ENCODE measurements at regions not wholly inside any gene's neighbourhood (a gene's known extent, or its start where the extent isn't known, plus 50 kb on each side); places are given as distances from the start of the nearest gene placed in this dataset.

DNA sequence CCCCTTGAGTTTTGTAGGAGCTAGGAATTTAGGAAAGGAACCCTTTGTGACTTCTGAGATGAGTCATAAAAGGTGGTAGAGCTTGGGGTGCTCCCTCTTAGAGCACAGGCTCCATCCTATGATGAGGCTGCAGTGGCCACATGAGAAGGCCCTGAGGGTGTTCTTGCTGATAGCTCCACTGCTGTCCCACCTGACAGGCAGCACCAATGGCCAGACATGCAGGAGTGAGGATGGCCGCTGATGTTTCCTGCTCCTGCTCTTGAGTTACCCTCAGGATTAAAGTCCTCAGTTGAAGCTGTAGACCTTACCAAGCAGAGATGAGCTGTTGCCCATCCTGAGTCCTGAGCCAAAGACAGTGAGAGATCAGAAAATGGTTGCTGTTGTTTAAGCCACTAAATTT is 512.1 kb downstream of the CDH26 start:
- H3K9me3 Mint-ChIP-seq, result no peaks in the 10 kb centered on the region
- H3K27me3 Mint-ChIP-seq, result peaks cover 13% of the 10 kb centered on the region
- ATAC-seq (ENCODE audit: poor library complexity), result no peak
- Histone ChIP-seq H3K36me3 (ENCODE audit: insufficient read depth, low read length) (no peaks in the 10 kb centered on the region), H3K27me3 (ENCODE audit: control insufficient read depth in 1 of 2, insufficient read depth in 2 of 2, low read length in 2 of 2) (peaks cover 0 to 5% of the 10 kb centered on the region in 2 experiments), H3K27ac (ENCODE audit: low read depth in 1 of 2, low read length in 2 of 2) (no peak overlapping the region), H3K4me3 (ENCODE audit: low read length) (no peak overlapping the region), H3K9me3 (ENCODE audit: control insufficient read depth in 1 of 2, insufficient read depth in 1 of 2, low read length in 2 of 2) (no peaks in the 10 kb centered on the region), H3K4me1 (ENCODE audit: insufficient read depth, low read length) (no peaks in the 10 kb centered on the region)
- CTCF ChIA-PET, result no interaction called here
- H3K27ac Mint-ChIP-seq, result no peak overlapping the region
- TF ChIP-seq, protein P1, sequence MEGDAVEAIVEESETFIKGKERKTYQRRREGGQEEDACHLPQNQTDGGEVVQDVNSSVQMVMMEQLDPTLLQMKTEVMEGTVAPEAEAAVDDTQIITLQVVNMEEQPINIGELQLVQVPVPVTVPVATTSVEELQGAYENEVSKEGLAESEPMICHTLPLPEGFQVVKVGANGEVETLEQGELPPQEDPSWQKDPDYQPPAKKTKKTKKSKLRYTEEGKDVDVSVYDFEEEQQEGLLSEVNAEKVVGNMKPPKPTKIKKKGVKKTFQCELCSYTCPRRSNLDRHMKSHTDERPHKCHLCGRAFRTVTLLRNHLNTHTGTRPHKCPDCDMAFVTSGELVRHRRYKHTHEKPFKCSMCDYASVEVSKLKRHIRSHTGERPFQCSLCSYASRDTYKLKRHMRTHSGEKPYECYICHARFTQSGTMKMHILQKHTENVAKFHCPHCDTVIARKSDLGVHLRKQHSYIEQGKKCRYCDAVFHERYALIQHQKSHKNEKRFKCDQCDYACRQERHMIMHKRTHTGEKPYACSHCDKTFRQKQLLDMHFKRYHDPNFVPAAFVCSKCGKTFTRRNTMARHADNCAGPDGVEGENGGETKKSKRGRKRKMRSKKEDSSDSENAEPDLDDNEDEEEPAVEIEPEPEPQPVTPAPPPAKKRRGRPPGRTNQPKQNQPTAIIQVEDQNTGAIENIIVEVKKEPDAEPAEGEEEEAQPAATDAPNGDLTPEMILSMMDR (IDR thresholded peaks at IDR 0.05), result no peak
- no peak overlapping the region for H3K4me3 Mint-ChIP-seq
- POLR2A ChIA-PET, result no interaction called here
- no peak for DNase-seq
- intact Hi-C loops (cut with DNase I, micrococcal nuclease), result no loop called here
- no peaks in the 10 kb centered on the region for H3K36me3 Mint-ChIP-seq (ENCODE audit: low read depth)
- no peaks in the 10 kb centered on the region for H3K4me1 Mint-ChIP-seq (ENCODE audit: low read depth)

DNA sequence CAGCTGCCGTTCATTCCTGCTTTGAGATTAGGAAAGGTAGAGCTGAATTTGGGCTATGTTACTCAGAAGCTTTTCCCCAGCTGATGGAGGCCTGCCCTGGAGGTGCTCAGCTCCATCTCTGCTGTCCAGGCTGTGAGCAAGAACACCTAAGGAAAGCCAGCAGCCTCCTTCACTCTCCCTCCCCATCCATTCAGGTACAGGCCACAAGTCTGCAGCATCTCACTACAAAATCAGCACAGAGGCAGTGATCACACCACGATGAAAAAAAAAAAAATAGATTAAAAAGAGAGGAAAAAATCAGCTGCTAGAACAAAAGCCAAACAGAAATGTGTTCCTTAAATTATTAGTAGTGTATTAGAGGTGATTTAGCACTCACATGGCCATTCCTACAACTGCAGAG is 515.0 kb downstream of the CDH26 start:
- ChIA-PET CTCF (no interaction called here), POLR2A (no interaction called here)
- no peaks in the 10 kb centered on the region for H3K36me3 ChIP-seq (ENCODE audit: insufficient read depth, low read length)
- ATAC-seq (ENCODE audit: poor library complexity), result no peak
- peaks cover 5 to 6% of the 10 kb centered on the region in 2 experiments for H3K27me3 ChIP-seq (ENCODE audit: control insufficient read depth in 1 of 2, insufficient read depth in 2 of 2, low read length in 2 of 2)
- no peaks in the 10 kb centered on the region for H3K4me1 ChIP-seq (ENCODE audit: insufficient read depth, low read length)
- no peak overlapping the region for H3K27ac ChIP-seq (ENCODE audit: low read depth in 1 of 2, low read length in 2 of 2)
- H3K27ac Mint-ChIP-seq, result no peak overlapping the region
- H3K4me1 Mint-ChIP-seq (ENCODE audit: low read depth), result no peaks in the 10 kb centered on the region
- intact Hi-C loops (cut with DNase I, micrococcal nuclease), result no loop called here
- DNase-seq, result no peak
- no peak overlapping the region for H3K4me3 Mint-ChIP-seq
- no peaks in the 10 kb centered on the region for H3K9me3 ChIP-seq (ENCODE audit: control insufficient read depth in 1 of 2, insufficient read depth in 1 of 2, low read length in 2 of 2)
- no peaks in the 10 kb centered on the region for H3K9me3 Mint-ChIP-seq
- TF ChIP-seq, protein P1 (IDR thresholded peaks at IDR 0.05), result no peak
- no peaks in the 10 kb centered on the region for H3K36me3 Mint-ChIP-seq (ENCODE audit: low read depth)
- H3K27me3 Mint-ChIP-seq, result peaks cover 15% of the 10 kb centered on the region
- no peak overlapping the region for H3K4me3 ChIP-seq (ENCODE audit: low read length)

GRCh38 chr20:60474385-60474910 is 516.2 kb downstream of the CDH26 start:
- intact Hi-C loops (cut with DNase I, micrococcal nuclease), result no loop called here
- H3K4me1 Mint-ChIP-seq (ENCODE audit: low read depth), result no peaks in the 10 kb centered on the region
- POLR2A ChIA-PET, result no interaction called here

More at GRCh38 chr20:60474385-60474910, 516.2 kb downstream of the CDH26 start:
- no peaks in the 10 kb centered on the region for H3K36me3 ChIP-seq (ENCODE audit: insufficient read depth, low read length)
- Mint-ChIP-seq H3K4me3 (no peak overlapping the region), H3K27me3 (peaks cover 15% of the 10 kb centered on the region), H3K36me3 (ENCODE audit: low read depth) (no peaks in the 10 kb centered on the region), H3K27ac (no peak overlapping the region), H3K9me3 (no peaks in the 10 kb centered on the region)
- DNase-seq (no peak), ATAC-seq (ENCODE audit: poor library complexity) (no peak)
- H3K27ac ChIP-seq (ENCODE audit: low read depth in 1 of 2, low read length in 2 of 2), result no peak overlapping the region
- TF ChIP-seq, protein P1 (IDR thresholded peaks at IDR 0.05), result no peak
- H3K4me1 ChIP-seq (ENCODE audit: insufficient read depth, low read length), result no peaks in the 10 kb centered on the region
- no peak overlapping the region for H3K4me3 ChIP-seq (ENCODE audit: low read length)
- peaks cover 5 to 6% of the 10 kb centered on the region in 2 experiments for H3K27me3 ChIP-seq (ENCODE audit: control insufficient read depth in 1 of 2, insufficient read depth in 2 of 2, low read length in 2 of 2)
- no peaks in the 10 kb centered on the region for H3K9me3 ChIP-seq (ENCODE audit: control insufficient read depth in 1 of 2, insufficient read depth in 1 of 2, low read length in 2 of 2)
- CTCF ChIA-PET, result no interaction called here

Data from CD4-positive, alpha-beta T cell (primary cell).